DOHH2 (cell line): ENCODE measurements at regions not wholly inside any gene's neighbourhood (a gene's known extent, or its start where the extent isn't known, plus 50 kb on each side); places are given as distances from the start of the nearest gene placed in this dataset.

Experiments used
- EZH2phosphoT487 ChIP-seq: fragments of 200-600 bp; sonication (generic); IDR thresholded peaks from 2 replicates; pipeline ENCODE4 v1.6.1; 2017; ENCODE audit warnings: borderline replicate concordance, mild to moderate bottlenecking, antibody characterized with exemption, low read length, moderate library complexity, mixed read lengths
- TF ChIP-seq, protein P1 (sequence below): fragments of 200-600 bp; sonication (generic); IDR thresholded peaks from one replicate; pipeline ENCODE4 v1.5.1; 2014; ENCODE audit warnings: antibody characterized with exemption, mild to moderate bottlenecking, low read depth, low read length; ENCODE audit not compliant: poor library complexity, severe bottlenecking

DNA sequence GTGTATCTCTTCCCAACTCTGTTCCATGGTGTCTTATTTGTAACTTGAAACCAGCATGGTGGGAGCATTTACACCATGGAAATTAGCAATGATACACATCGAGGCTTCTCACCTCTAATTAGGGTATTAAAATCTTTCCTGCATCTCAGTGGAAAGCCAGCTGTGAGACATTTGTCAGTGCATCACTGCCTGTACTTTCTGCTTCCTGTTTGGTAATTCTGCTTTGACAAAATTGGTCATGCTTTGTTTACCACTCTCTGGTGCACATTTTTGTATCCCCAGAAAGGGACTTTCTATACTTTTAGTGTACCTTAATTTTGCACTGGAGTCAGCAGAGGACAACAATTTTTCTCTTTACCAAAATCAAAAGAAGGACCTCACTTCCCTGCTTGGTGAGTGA lies 402.1 kb downstream of the PDCD6IP start:
- TF ChIP-seq, protein P1, sequence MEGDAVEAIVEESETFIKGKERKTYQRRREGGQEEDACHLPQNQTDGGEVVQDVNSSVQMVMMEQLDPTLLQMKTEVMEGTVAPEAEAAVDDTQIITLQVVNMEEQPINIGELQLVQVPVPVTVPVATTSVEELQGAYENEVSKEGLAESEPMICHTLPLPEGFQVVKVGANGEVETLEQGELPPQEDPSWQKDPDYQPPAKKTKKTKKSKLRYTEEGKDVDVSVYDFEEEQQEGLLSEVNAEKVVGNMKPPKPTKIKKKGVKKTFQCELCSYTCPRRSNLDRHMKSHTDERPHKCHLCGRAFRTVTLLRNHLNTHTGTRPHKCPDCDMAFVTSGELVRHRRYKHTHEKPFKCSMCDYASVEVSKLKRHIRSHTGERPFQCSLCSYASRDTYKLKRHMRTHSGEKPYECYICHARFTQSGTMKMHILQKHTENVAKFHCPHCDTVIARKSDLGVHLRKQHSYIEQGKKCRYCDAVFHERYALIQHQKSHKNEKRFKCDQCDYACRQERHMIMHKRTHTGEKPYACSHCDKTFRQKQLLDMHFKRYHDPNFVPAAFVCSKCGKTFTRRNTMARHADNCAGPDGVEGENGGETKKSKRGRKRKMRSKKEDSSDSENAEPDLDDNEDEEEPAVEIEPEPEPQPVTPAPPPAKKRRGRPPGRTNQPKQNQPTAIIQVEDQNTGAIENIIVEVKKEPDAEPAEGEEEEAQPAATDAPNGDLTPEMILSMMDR: no peak
- no peak for TF ChIP-seq EZH2phosphoT487
